Karpas-422 (cell line): ENCODE measurements at regions not wholly inside any gene's neighbourhood (a gene's known extent, or its start where the extent isn't known, plus 50 kb on each side); places are given as distances from the start of the nearest gene placed in this dataset.

Source experiments
- DNase-seq: peaks from one replicate; pipeline ENCODE4 v3.0.0-alpha.2; 2015
- H2AFZ ChIP-seq: fragments of 200-600 bp; sonication (generic); 2 replicates; pipeline ENCODE4 v1.6.1; 2014; ENCODE audit warnings: antibody characterized with exemption, low read length, mixed read lengths
- H3K27ac ChIP-seq: fragments of 200-600 bp; sonication (generic); 2 replicates; pipeline ENCODE4 v1.5.1; 2014; ENCODE audit warnings: mild to moderate bottlenecking, low read length, moderate library complexity
- H3K27me3 ChIP-seq: fragments of 200-600 bp; sonication (generic); 2 replicates; pipeline ENCODE4 v1.6.1; 2014; ENCODE audit warnings: low read length, mixed read lengths
- H3K36me3 ChIP-seq: fragments of 200-600 bp; sonication (generic); 2 replicates; pipeline ENCODE4 v1.6.1; 2014; ENCODE audit warnings: low read length, mixed read lengths; ENCODE audit not compliant: insufficient read depth
- H3K4me1 ChIP-seq: fragments of 200-600 bp; sonication (generic); 2 replicates; pipeline ENCODE4 v1.6.1; 2014; ENCODE audit warnings: mild to moderate bottlenecking, low read length, mixed read lengths
- H3K4me2 ChIP-seq: fragments of 200-600 bp; sonication (generic); 2 replicates; pipeline ENCODE4 v1.6.1; 2014; ENCODE audit warnings: low read length, low read depth, mild to moderate bottlenecking; ENCODE audit not compliant: poor library complexity, severe bottlenecking
- H3K4me3 ChIP-seq: fragments of 200-600 bp; sonication (generic); 2 replicates; pipeline ENCODE4 v1.5.1; 2014; ENCODE audit warnings: mild to moderate bottlenecking, antibody characterized with exemption, low read length, mixed read lengths
- H3K79me2 ChIP-seq: fragments of 200-600 bp; sonication (generic); 2 replicates; pipeline ENCODE4 v1.6.1; 2014; ENCODE audit warnings: mild to moderate bottlenecking, low read length, mixed read lengths
- H3K9ac ChIP-seq: fragments of 200-600 bp; sonication (generic); 2 replicates; pipeline ENCODE4 v1.6.0; 2014; ENCODE audit warnings: low read length
- H3K9me2 ChIP-seq: fragments of 200-600 bp; sonication (generic), shearing (Covaris generic); replicated peaks from 2 replicates; pipeline ENCODE4 v1.6.0; 2014; ENCODE audit warnings: mild to moderate bottlenecking, low read length, moderate library complexity; ENCODE audit not compliant: insufficient read depth
- H3K9me3 ChIP-seq: fragments of 300-700, 200-600 bp; sonication (generic); 2 replicates; pipeline ENCODE4 v1.6.1; 2014; ENCODE audit warnings: low read length, mixed read lengths
- H4K20me1 ChIP-seq: fragments of 200-600 bp; sonication (generic); 2 replicates; pipeline ENCODE4 v1.6.1; 2014; ENCODE audit warnings: mild to moderate bottlenecking, antibody characterized with exemption, low read length, low read depth; ENCODE audit not compliant: insufficient read depth

DNA sequence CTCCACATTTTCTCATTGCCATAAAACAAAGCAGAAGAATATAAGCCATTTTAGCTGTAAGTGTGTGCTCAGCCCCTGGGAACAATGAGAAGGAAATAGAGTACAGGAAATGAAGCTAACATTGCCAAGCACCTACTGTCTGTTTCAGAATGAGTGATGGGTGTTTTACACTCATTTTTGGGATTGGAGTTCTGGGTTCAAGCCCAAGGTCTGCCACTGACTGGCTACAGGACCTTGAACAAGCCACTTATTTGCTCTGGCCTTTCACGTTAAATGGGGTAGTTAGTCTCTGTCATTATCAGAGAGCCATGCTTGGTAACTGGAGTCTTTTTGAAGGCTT, 80.7 kb upstream of the KAZN start:
- Histone ChIP-seq H3K79me2 (no peaks in the 10 kb centered on the region), H3K36me3 (no peaks in the 10 kb centered on the region), H2AFZ (no peak overlapping the region), H4K20me1 (no peaks in the 10 kb centered on the region), H3K27me3 (no peaks in the 10 kb centered on the region), H3K9me2 (no peaks in the 10 kb centered on the region), H3K9ac (no peak overlapping the region), H3K4me3 (no peak overlapping the region), H3K4me2 (no peak overlapping the region), H3K9me3 (no peaks in the 10 kb centered on the region), H3K4me1 (no peaks in the 10 kb centered on the region), H3K27ac (no peak overlapping the region)
- no peak for DNase-seq

DNA sequence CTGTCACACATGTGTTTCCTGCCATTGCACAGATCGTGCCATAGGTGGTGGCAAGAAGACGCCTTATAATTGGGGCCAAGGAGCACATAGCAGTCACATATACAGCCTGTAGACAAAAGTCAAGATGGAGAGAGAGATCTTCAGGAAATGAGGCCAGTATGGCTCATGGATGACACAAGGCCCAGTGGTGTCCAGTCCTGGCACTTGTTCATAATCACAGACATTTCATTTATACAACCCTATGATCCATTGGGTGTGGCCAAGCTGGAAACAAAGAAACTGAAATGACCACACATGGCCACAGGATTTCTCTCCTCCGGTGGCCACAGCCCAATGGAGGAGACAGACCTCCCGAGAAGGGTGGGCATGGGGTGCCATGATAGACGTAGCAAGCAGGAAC, 78.5 kb upstream of the KAZN start:
- no peaks in the 10 kb centered on the region for H4K20me1 ChIP-seq
- no peak overlapping the region for H3K4me2 ChIP-seq
- no peak overlapping the region for H3K27ac ChIP-seq
- no peak for DNase-seq
- no peaks in the 10 kb centered on the region for H3K27me3 ChIP-seq
- no peak overlapping the region for H2AFZ ChIP-seq
- no peaks in the 10 kb centered on the region for H3K36me3 ChIP-seq
- no peak overlapping the region for H3K4me3 ChIP-seq
- H3K79me2 ChIP-seq = no peaks in the 10 kb centered on the region
- no peaks in the 10 kb centered on the region for H3K9me2 ChIP-seq
- H3K4me1 ChIP-seq = no peaks in the 10 kb centered on the region
- no peaks in the 10 kb centered on the region for H3K9me3 ChIP-seq
- H3K9ac ChIP-seq = no peak overlapping the region

DNA sequence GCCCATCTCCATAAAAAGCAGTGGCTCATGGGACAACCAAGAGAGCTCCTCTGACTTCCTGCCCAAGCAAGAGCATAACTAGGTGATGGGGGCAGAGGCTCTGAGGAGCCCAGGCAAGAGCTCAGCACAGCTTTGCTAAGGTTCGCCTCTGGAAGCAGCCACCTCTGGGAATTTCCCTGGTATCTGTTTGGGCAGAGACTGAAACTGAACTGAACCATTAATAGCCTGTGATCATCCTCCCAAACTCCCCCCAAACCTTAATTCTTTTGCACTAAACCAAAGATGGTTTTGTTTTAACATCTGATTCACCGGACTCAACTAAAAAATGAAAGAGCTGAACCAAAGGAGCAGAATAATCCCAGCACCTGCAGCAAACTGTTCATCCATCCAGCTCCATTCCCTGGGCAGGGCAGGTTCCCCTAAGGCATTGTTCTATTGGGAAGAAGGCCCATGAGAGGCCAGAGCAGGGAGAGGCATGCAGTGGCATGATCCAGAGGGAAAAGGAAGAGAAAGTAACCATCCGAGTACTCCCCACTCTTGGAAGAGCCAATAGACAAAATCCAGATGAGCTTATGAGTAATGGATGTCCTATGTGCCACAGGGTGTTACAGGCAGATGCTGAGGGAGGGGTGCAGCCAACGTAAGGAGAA, 77.8 kb upstream of the KAZN start:
- Histone ChIP-seq H3K4me3 (no peak overlapping the region), H3K4me1 (no peaks in the 10 kb centered on the region), H4K20me1 (no peaks in the 10 kb centered on the region), H3K9me2 (no peaks in the 10 kb centered on the region), H3K27me3 (no peaks in the 10 kb centered on the region), H3K4me2 (no peak overlapping the region), H3K27ac (no peak overlapping the region), H3K9me3 (no peaks in the 10 kb centered on the region), H3K79me2 (no peaks in the 10 kb centered on the region), H2AFZ (no peak overlapping the region), H3K36me3 (no peaks in the 10 kb centered on the region), H3K9ac (no peak overlapping the region)
- no peak for DNase-seq

DNA sequence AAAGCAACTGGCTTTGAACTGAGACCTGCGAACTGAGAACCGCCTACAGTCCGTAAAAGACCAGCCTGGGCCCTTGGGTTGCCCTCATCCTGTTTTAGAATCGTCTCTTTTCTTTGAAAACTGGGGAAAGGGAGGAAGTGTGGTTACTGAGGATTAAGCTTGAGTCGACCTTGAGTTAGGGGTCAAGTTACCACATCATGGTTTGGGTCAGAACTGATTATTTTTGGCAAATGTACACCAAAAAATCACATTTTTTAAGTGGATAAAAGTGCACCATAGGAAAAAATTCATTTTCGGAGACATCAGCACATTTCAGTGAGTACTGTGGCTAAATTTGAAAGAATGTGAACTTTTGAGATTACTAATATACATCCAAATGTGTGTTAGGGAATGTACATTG, 76.9 kb upstream of the KAZN start:
- H3K9me3 ChIP-seq = no peaks in the 10 kb centered on the region
- H3K27ac ChIP-seq = no peak overlapping the region
- no peaks in the 10 kb centered on the region for H3K36me3 ChIP-seq
- H3K4me1 ChIP-seq = no peaks in the 10 kb centered on the region
- no peak overlapping the region for H3K9ac ChIP-seq
- no peaks in the 10 kb centered on the region for H4K20me1 ChIP-seq
- no peaks in the 10 kb centered on the region for H3K27me3 ChIP-seq
- no peaks in the 10 kb centered on the region for H3K9me2 ChIP-seq
- H2AFZ ChIP-seq = no peak overlapping the region
- no peaks in the 10 kb centered on the region for H3K79me2 ChIP-seq
- H3K4me2 ChIP-seq = no peak overlapping the region
- H3K4me3 ChIP-seq = no peak overlapping the region
- no peak for DNase-seq

DNA sequence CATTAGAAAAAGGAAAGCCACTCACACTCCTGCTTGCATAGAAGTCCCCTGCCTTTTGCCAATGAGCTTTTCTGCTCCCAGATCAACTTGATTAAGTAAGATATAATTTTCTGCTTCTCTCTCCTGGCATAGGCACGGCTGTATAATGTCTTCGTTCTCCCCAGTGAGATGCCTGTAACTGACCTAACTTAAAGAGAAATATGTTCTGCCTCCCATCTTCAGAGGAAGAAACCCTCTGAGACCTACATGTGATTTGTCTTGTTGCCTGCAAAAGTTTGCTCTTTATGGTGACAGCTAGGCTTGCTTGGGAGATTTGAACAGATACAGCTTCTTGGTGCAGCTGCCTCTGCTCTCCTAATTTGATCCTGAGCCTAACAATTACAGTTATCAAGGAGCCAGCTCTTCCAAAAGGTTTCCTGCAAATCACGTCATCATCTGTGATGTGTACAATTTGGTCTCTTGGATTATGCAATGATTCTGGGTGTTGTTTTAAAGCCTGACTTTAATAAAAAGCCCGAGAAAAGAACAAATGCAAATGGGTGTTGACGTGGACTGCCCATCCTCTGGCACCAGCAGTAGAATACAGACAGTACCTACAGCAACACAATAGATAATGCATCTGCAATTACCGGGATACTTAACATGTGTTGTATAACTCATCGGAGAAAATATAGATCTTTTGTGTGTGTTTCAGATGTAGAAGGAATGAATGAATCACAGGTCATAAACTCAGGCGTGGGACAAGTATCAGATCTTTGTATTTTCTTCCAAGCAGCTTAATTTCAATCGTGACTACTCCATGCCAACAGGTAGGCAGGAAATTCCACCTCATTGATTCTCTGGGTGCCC, 76.2 kb upstream of the KAZN start:
- Histone ChIP-seq H3K9me2 (no peaks in the 10 kb centered on the region), H2AFZ (no peak overlapping the region), H3K4me2 (no peak overlapping the region), H3K27me3 (no peaks in the 10 kb centered on the region), H3K9ac (no peak overlapping the region), H4K20me1 (no peaks in the 10 kb centered on the region), H3K4me3 (no peak overlapping the region), H3K36me3 (no peaks in the 10 kb centered on the region), H3K79me2 (no peaks in the 10 kb centered on the region), H3K27ac (no peak overlapping the region), H3K9me3 (no peaks in the 10 kb centered on the region), H3K4me1 (no peaks in the 10 kb centered on the region)
- DNase-seq = no peak

DNA sequence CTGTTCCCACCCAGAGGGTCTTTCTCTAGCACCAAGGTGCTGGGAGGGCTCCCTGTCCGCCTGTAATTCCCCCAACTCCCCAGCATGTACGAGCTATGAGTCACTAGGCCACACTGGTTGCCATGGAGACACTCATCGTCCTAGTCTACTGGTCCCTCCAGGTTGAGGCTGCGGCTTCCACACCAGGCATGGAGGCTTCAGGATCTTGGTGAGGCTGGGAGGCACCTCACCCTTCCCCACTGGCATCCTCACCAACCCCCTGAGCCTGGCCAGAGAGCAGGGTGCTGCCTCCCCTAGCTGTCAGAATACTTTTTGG, 75.6 kb upstream of the KAZN start:
- no peak for DNase-seq
- Histone ChIP-seq H3K27ac (no peak overlapping the region), H2AFZ (no peak overlapping the region), H3K79me2 (no peaks in the 10 kb centered on the region), H3K9me3 (no peaks in the 10 kb centered on the region), H3K4me2 (no peak overlapping the region), H3K9ac (no peak overlapping the region), H3K36me3 (no peaks in the 10 kb centered on the region), H3K4me3 (no peak overlapping the region), H3K4me1 (no peaks in the 10 kb centered on the region), H4K20me1 (no peaks in the 10 kb centered on the region), H3K27me3 (no peaks in the 10 kb centered on the region), H3K9me2 (no peaks in the 10 kb centered on the region)

DNA sequence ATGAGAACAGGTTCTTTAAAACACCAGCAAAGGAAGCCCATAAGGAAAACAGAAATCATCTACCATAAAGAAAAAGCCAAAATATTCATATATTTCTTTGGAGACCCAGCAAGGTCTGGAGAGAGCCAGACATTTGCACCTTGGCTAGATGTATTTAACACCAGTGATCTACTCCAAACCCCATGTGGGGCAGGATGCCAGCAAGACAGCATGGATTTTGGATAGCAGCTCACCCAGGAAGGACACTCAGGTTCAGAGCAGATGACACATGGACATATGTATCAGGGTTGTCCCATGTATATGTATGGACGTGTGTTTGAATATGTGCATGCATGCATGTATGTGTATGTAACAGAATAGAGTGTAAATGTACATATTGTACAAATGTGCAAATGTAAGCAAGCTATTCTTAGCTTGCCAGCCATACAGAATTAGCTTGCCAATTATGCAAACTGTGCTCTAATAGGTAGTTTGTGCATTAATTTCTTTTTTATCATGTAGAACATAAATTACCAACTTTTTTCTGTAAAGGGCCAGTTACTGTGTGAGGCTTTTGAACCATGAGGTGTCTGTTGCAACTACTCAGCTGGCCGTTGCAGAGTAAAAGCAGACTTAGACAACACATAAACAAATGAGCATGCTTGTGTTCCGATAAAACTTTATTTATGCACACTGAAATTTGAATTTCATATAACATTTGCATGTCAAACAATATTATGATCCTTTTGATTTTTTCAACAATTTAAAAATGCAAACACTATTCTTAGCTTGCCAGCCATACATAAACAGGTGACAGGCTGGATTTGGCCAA, 73.5 kb upstream of the KAZN start:
- no peaks in the 10 kb centered on the region for H4K20me1 ChIP-seq
- H3K4me3 ChIP-seq = no peak overlapping the region
- H3K9me3 ChIP-seq = no peaks in the 10 kb centered on the region
- H3K4me1 ChIP-seq = no peaks in the 10 kb centered on the region
- no peaks in the 10 kb centered on the region for H3K79me2 ChIP-seq
- no peak for DNase-seq
- no peak overlapping the region for H3K27ac ChIP-seq
- no peaks in the 10 kb centered on the region for H3K27me3 ChIP-seq
- no peaks in the 10 kb centered on the region for H3K36me3 ChIP-seq
- H2AFZ ChIP-seq = no peak overlapping the region
- H3K9ac ChIP-seq = no peak overlapping the region
- no peaks in the 10 kb centered on the region for H3K9me2 ChIP-seq
- H3K4me2 ChIP-seq = no peak overlapping the region

DNA sequence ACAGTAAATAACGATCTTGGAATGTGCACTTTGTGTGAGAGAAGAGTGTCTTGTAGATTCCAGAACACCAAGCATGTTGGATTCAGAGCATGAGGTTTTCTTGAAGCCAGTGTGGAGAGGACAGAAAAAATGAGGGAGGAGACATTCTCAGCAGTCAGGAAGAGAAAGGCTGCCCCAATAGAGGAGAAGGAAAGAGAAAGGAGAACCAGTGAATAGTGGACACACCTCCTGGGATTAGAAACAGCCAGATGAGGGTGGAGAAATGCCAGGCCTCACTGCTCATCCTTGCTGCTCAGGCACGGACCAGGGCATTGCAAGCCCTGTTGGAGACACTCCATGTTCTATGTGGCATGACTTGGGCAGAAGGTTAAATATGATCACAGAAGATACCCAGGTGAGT, 69.0 kb upstream of the KAZN start:
- Histone ChIP-seq H3K27ac (no peak overlapping the region), H3K27me3 (no peaks in the 10 kb centered on the region), H3K4me2 (no peak overlapping the region), H3K79me2 (no peaks in the 10 kb centered on the region), H2AFZ (no peak overlapping the region), H3K36me3 (no peaks in the 10 kb centered on the region), H3K4me3 (no peak overlapping the region), H4K20me1 (no peaks in the 10 kb centered on the region), H3K9ac (no peak overlapping the region), H3K9me3 (no peaks in the 10 kb centered on the region), H3K4me1 (no peaks in the 10 kb centered on the region), H3K9me2 (no peaks in the 10 kb centered on the region)
- DNase-seq = no peak
